T-helper 2 cell treated with Interferon-gamma antibody and Interleukin-4, amounts not matched to agents 100 ng/mL and 5 ng/mL, for 36 hours (primary cell): ENCODE measurements at regions not wholly inside any gene's neighbourhood (a gene's known extent, or its start where the extent isn't known, plus 50 kb on each side); places are given as distances from the start of the nearest gene placed in this dataset.
"Not testable (repeated sequence)": the region's sequence is repeated elsewhere in the genome, so short reads cannot be mapped to it uniquely, and the experiment has no call there.

ENCODE experiments used
- intact Hi-C: fragments of 100-400 bp; cut with micrococcal nuclease; formaldehyde crosslinking; loops from one replicate; pipeline ENCODE4 v1.15.1; 2023

GRCh38 chr7:65731562-65732035 lies 141.3 kb upstream of the VKORC1L1 start:
- intact Hi-C loops: no loop called here

- intact Hi-C loops: no loop called here
Observed at GRCh38 chr7:65744406-65744805, 128.5 kb upstream of the VKORC1L1 start.

GRCh38 chr7:65746398-65746669 lies 126.5 kb upstream of the VKORC1L1 start:
- intact Hi-C loops: no loop called here

GRCh38 chr7:65749039-65749438 lies 123.8 kb upstream of the VKORC1L1 start:
- intact Hi-C loops: no loop called here

- intact Hi-C loops: no loop called here
Observed at GRCh38 chr7:65749518-65749917, 123.4 kb upstream of the VKORC1L1 start.

GRCh38 chr7:65750511-65751344 lies 122.1 kb upstream of the VKORC1L1 start:
- intact Hi-C loops: loop anchor here (1.0 to 10.0 kb wide), 9 partner anchors 20 to 1247 kb away; partner anchors contain the start of genes ASL, CRCP, GUSB and KCTD7

GRCh38 chr7:65754070-65754469 lies 118.8 kb upstream of the VKORC1L1 start:
- intact Hi-C loops: loop anchor here (5.0 to 10.0 kb wide), 5 partner anchors 323 to 1243 kb away; partner anchors contain the start of genes ASL, KCTD7, RABGEF1 and SBDS

- intact Hi-C loops: loop anchor here (10.0 kb wide), 2 partner anchors 866 to 986 kb away; partner anchors contain the start of genes KCTD7 and RABGEF1
Observed at GRCh38 chr7:65758991-65759390, 113.9 kb upstream of the VKORC1L1 start.

- intact Hi-C loops: not testable (repeated sequence)
Observed at GRCh38 chr7:65762712-65763111, 110.2 kb upstream of the VKORC1L1 start.

GRCh38 chr7:65763114-65763513 lies 109.8 kb upstream of the VKORC1L1 start:
- intact Hi-C loops: not testable (repeated sequence)

- intact Hi-C loops: loop anchor here (2.0 to 5.0 kb wide), 3 partner anchors 20 to 212 kb away; partner anchors contain the start of genes GUSB and VKORC1L1
Observed at GRCh38 chr7:65770473-65771225, 102.2 kb upstream of the VKORC1L1 start.

- intact Hi-C loops: loop anchor here (2.0 to 5.0 kb wide), 3 partner anchors 20 to 211 kb away; partner anchors contain the start of genes GUSB and VKORC1L1
Observed at GRCh38 chr7:65771226-65771569, 101.7 kb upstream of the VKORC1L1 start.

- intact Hi-C loops: not testable (repeated sequence)
Observed at GRCh38 chr7:65776677-65777076, 96.2 kb upstream of the VKORC1L1 start.

GRCh38 chr7:65789943-65790342 lies 82.9 kb upstream of the VKORC1L1 start:
- intact Hi-C loops: not testable (repeated sequence)

- intact Hi-C loops: not testable (repeated sequence)
Observed at GRCh38 chr7:65791788-65792187, 81.1 kb upstream of the VKORC1L1 start.

- intact Hi-C loops: not testable (repeated sequence)
Observed at GRCh38 chr7:65792726-65793125, 80.1 kb upstream of the VKORC1L1 start.

- intact Hi-C loops: not testable (repeated sequence)
Observed at GRCh38 chr7:65794671-65795391, 78.0 kb upstream of the VKORC1L1 start.

- intact Hi-C loops: not testable (repeated sequence)
Observed at GRCh38 chr7:65795392-65795716, 77.5 kb upstream of the VKORC1L1 start.

GRCh38 chr7:65796205-65796604 lies 76.7 kb upstream of the VKORC1L1 start:
- intact Hi-C loops: no loop called here

- intact Hi-C loops: not testable (repeated sequence)
Observed at GRCh38 chr7:65797086-65797485, 75.8 kb upstream of the VKORC1L1 start.

GRCh38 chr7:65797566-65797965 lies 75.3 kb upstream of the VKORC1L1 start:
- intact Hi-C loops: not testable (repeated sequence)
